NCI-H510A treated with DMSO at 0.1 percent for 48 hours (cell line): ENCODE measurements at regions not wholly inside any gene's neighbourhood (a gene's known extent, or its start where the extent isn't known, plus 50 kb on each side); places are given as distances from the start of the nearest gene placed in this dataset.

Source experiments
- DNase-seq: peaks from one replicate; lab custom pipeline; 2025; lab: John Stamatoyannopoulos, UW

GRCh38 chr3:28816017-28816416, 464.9 kb upstream of the RBMS3 start:
- no peak for DNase-seq

DNA sequence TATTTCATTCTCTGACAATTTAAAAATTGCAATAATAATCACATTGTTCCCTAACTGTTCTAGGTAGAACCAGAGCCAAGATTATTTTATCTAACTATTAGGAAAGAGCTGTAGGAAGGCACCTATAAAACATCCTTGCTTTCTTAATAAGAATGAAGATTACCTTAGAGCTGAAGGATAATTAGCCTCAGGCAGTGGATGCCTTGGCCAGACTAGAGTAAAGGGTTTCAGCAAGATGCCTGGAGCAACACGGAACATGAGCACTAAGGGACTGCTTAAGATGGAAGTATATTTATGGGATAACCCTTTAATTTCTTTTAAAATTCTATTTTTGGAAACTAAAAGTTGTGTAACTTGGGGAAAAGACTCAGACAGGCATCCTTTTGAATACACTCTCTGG, 456.6 kb upstream of the RBMS3 start:
- DNase-seq = no peak

GRCh38 chr3:28826840-28827239, 454.0 kb upstream of the RBMS3 start:
- no peak for DNase-seq

DNA sequence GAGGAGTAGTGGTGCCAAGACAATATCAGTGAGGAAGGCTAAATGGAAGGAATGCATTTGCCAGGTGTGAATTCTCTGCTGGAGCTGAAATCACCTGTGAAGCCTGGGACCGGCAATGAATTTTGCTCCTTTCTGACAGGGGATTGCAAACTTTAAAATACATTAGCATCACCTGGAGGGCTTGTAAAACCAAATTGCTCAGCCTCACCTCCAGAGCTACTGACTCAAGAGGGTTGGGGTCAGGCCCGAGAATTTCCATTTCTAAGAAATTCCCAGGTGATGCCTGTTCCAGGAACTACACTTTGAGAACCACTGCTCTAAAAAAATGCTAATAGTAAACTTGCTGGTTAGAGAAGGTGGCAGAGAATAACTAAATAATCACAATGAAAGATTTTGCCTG, 445.6 kb upstream of the RBMS3 start:
- no peak for DNase-seq

GRCh38 chr3:28835751-28836150, 445.1 kb upstream of the RBMS3 start:
- peak; percentile 10 for DNase-seq

DNA sequence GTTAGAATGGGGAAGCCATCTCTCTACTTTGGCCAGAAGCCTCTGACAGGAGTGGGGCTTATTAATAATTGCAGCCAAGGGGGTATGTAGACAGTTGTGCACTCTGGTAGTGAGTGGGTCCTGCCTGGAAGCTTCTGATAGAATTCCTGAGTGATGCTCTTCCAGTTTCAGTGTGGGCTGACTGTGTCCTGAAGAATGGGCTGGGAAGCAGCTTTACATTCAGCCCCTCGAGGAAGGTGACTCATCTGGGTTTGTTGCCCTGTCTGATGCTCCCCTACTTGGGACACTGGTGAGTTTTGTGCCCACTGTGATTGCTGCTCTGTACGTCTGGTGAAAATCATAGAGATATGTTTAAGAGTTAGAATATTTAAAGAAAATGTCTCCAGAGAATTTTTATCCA, 444.7 kb upstream of the RBMS3 start:
- DNase-seq = no peak

- no peak for DNase-seq
Observed at GRCh38 chr3:28840976-28841376, 439.9 kb upstream of the RBMS3 start.

DNA sequence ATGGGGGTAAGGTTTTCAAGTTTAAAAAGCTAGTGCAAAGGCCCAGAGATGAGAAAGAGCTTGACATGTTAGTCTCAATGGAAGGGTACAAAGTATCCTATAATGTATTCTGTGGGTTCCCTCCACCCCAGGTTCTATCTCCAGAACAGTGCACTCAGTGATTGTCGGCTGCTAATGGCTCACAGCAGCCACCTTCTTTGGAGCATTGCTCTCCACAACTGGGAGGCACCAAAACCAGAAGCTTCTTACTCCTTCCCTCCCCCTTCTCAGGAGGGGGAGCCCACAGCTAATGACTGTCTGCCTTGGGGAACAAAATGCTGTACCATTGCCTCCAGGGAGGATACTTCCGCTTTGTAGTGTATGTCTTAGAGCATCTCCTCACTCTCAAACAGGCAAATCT, 439.4 kb upstream of the RBMS3 start:
- DNase-seq = no peak

- DNase-seq = no peak
Observed at GRCh38 chr3:28844298-28845005, 436.4 kb upstream of the RBMS3 start.

- no peak for DNase-seq
Observed at GRCh38 chr3:28845006-28845324, 435.9 kb upstream of the RBMS3 start.

GRCh38 chr3:28846971-28847478, 433.8 kb upstream of the RBMS3 start:
- no peak for DNase-seq

DNA sequence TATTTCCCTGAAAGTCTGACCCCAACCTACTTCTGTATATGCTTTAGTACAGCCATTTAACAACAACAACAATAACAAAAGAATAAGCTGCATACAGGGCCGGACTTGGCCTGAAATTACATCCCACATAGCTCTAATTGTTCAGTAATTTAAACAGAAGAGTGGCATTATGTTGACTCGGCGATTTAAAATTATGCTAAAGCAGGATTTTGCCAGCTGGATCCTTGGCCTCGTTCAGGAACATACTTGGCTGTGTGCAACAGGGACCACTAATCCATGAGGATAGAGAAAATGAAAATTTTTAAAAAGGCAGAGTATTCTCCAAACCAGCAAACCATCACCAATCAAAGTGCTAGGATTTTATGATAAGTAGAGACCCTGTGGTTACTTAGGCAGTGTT, 433.1 kb upstream of the RBMS3 start:
- no peak for DNase-seq

- DNase-seq = no peak
Observed at GRCh38 chr3:28850186-28850585, 430.7 kb upstream of the RBMS3 start.

GRCh38 chr3:28853830-28854229, 427.0 kb upstream of the RBMS3 start:
- no peak for DNase-seq

GRCh38 chr3:28856796-28857195, 424.1 kb upstream of the RBMS3 start:
- DNase-seq = no peak

GRCh38 chr3:28859897-28860296, 421.0 kb upstream of the RBMS3 start:
- DNase-seq = no peak

DNA sequence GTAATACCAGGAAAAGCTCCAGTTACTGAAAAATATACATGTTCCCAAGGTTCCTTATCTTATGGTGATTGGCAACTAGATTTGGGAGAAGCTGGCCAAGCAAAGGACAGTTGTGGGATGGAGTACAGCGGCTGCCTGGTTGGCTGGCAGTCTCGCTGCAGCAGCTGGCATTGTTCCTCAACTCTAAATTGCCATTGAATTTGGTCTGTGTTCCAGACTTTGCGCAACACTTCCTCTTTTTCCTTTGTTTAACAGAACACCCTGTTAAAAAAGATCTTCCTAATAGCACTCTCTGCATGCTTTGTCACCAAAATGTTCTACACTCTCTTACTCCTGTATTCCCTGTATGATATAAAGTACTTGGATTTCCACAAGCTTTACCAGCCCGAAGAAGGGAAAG, 420.6 kb upstream of the RBMS3 start:
- no peak for DNase-seq

GRCh38 chr3:28863186-28863585, 417.7 kb upstream of the RBMS3 start:
- DNase-seq = no peak

- peak; percentile 2 for DNase-seq
Observed at GRCh38 chr3:28867836-28868235, 413.0 kb upstream of the RBMS3 start.

DNA sequence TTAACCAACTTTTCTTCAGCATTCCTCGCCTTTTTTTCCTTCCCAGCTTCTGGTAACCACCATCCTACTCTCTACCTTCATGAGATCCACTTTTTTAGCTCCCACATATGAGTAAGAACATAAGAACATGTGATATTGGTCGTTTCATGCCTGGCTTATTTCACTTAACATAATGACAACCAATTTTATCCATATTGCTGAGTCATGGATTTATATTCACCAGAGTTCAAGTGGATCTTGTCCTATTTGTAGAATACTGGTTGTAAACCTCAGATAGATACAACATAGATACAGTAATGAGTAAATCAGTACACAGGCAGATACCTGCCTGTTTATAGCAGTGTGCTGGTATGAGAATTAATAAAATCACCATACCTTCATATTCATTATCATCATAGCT, 412.0 kb upstream of the RBMS3 start:
- DNase-seq = no peak

GRCh38 chr3:28877912-28878311, 403.0 kb upstream of the RBMS3 start:
- DNase-seq = no peak

GRCh38 chr3:28890373-28890772, 390.5 kb upstream of the RBMS3 start:
- no peak for DNase-seq

GRCh38 chr3:28891485-28891884, 389.4 kb upstream of the RBMS3 start:
- DNase-seq = no peak

DNA sequence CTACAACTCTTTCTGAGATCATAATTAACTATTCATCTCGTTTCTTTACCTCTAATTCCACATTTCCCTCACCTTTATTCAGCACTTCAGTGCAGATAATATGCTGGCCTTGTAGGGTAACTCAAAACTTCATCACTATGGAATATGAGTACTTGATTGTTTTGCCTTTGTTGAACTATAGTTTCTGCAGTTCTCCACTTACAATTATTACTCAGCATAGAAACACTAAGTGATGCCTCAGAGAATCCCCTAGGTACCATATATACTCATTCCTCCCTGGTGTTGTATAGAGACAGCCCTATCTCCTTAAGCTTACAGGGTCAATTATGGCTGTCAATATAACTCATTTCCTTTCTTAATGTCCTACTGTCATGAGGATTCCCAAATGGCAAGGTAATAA, 380.6 kb upstream of the RBMS3 start:
- no peak for DNase-seq

DNA sequence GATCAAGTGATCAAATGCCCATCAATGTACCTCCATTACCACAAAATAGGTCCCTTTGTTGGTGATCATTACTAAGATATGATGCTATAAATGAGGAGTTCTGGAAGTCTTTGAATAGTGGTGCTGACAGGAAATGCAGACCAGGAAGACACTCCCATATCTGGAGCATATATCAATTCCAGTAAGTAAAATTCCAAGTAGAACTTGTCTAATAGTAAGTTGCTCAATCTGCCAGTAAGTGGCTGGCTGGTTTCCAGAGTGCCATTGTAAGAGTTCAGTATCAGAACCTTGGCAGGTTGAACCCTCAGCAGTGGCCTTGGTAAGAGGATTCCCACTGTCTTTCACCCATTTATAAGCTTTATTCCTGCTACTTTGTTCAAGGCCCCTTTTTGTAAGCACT, 379.9 kb upstream of the RBMS3 start:
- no peak for DNase-seq
